IPS DF 6.9 (cell line): ENCODE measurements at regions not wholly inside any gene's neighbourhood (a gene's known extent, or its start where the extent isn't known, plus 50 kb on each side); places are given as distances from the start of the nearest gene placed in this dataset.

Source experiments
- DNase-seq: peaks from one replicate; pipeline ENCODE4 v3.0.0-alpha.2; 2013; ENCODE audit warnings: low read depth, low spot score
- H3K27ac ChIP-seq: one replicate; pipeline ENCODE4 v1.5.1; 2013; ENCODE audit warnings: low read length, control low read depth
- H3K27me3 ChIP-seq: 2 replicates; pipeline ENCODE4 v1.6.1; 2013; ENCODE audit warnings: mild to moderate bottlenecking, low read length; ENCODE audit not compliant: control insufficient read depth, insufficient read depth
- H3K36me3 ChIP-seq: 2 replicates; pipeline ENCODE4 v1.6.1; 2013; ENCODE audit warnings: low read length; ENCODE audit not compliant: control insufficient read depth, insufficient read depth
- H3K4me1 ChIP-seq: 2 replicates; pipeline ENCODE4 v1.6.1; 2013; ENCODE audit warnings: low read length; ENCODE audit not compliant: control insufficient read depth, insufficient read depth
- H3K4me3 ChIP-seq: 2 replicates; pipeline ENCODE4 v1.5.1; 2013; ENCODE audit warnings: mild to moderate bottlenecking, low read length
- H3K9me3 ChIP-seq: 2 replicates; pipeline ENCODE4 v1.6.1; 2013; ENCODE audit warnings: low read length, inconsistent platforms; ENCODE audit not compliant: control insufficient read depth, insufficient read depth
- WGBS: extraction: QIAGEN DNeasy Blood & Tissue Kit; methylation state at CpG from one replicate; pipeline ENCODE4 v1.1.7; 2013; ENCODE audit warnings: mixed read lengths, missing lambda C conversion rate; ENCODE audit not compliant: insufficient read length, insufficient coverage; 5-methylcytosine and 5-hydroxymethylcytosine counted together

- no peaks in the 10 kb centered on the region for H3K36me3 ChIP-seq
- H3K27ac ChIP-seq = no peak overlapping the region
- WGBS = no CpG with 5 or more reads among the region's 4 CpGs
- no peak for DNase-seq
- H3K4me1 ChIP-seq = no peaks in the 10 kb centered on the region
- no peak overlapping the region for H3K4me3 ChIP-seq
- no peaks in the 10 kb centered on the region for H3K9me3 ChIP-seq
- H3K27me3 ChIP-seq = no peaks in the 10 kb centered on the region; the same call in 1 of the 2 replicates
These were observed 229.2 kb downstream of the UACA start for GRCh38 chr15:70533931-70534742.

GRCh38 chr15:70532531-70533186 is 230.7 kb downstream of the UACA start:
- Histone ChIP-seq H3K27me3 (no peaks in the 10 kb centered on the region; the same call in 1 of the 2 replicates), H3K9me3 (no peaks in the 10 kb centered on the region), H3K4me1 (no peaks in the 10 kb centered on the region), H3K4me3 (no peak overlapping the region), H3K36me3 (no peaks in the 10 kb centered on the region), H3K27ac (no peak overlapping the region)
- DNase-seq = no peak
- WGBS = no CpG with 5 or more reads among the region's 5 CpGs

- no peaks in the 10 kb centered on the region for H3K36me3 ChIP-seq
These were observed 231.8 kb downstream of the UACA start for GRCh38 chr15:70531576-70531975.

GRCh38 chr15:70530906-70531305 is 232.5 kb downstream of the UACA start:
- Histone ChIP-seq H3K27ac (no peak overlapping the region), H3K36me3 (no peaks in the 10 kb centered on the region), H3K4me3 (no peak overlapping the region), H3K9me3 (no peaks in the 10 kb centered on the region), H3K4me1 (no peaks in the 10 kb centered on the region), H3K27me3 (no peaks in the 10 kb centered on the region; the same call in 1 of the 2 replicates)
- no peak for DNase-seq
- no CpG with 5 or more reads among the region's 8 CpGs for WGBS

More at GRCh38 chr15:70531576-70531975, 231.8 kb downstream of the UACA start:
- no peak for DNase-seq
- Histone ChIP-seq H3K9me3 (no peaks in the 10 kb centered on the region), H3K27me3 (no peaks in the 10 kb centered on the region; the same call in 1 of the 2 replicates), H3K27ac (no peak overlapping the region), H3K4me1 (no peaks in the 10 kb centered on the region), H3K4me3 (no peak overlapping the region)
- WGBS = no CpG with 5 or more reads among the region's 2 CpGs

GRCh38 chr15:70530503-70530902 is 232.9 kb downstream of the UACA start:
- no peak for DNase-seq
- no CpG with 5 or more reads among the region's 4 CpGs for WGBS
- Histone ChIP-seq H3K27me3 (no peaks in the 10 kb centered on the region; the same call in 1 of the 2 replicates), H3K36me3 (no peaks in the 10 kb centered on the region), H3K9me3 (no peaks in the 10 kb centered on the region), H3K4me1 (no peaks in the 10 kb centered on the region), H3K4me3 (no peak overlapping the region), H3K27ac (no peak overlapping the region)

GRCh38 chr15:70530017-70530499 is 233.3 kb downstream of the UACA start:
- no CpG with 5 or more reads among the region's 5 CpGs for WGBS
- DNase-seq = no peak
- no peak overlapping the region for H3K27ac ChIP-seq
- no peak overlapping the region for H3K4me3 ChIP-seq
- no peaks in the 10 kb centered on the region for H3K36me3 ChIP-seq
- no peaks in the 10 kb centered on the region for H3K4me1 ChIP-seq
- no peaks in the 10 kb centered on the region; the same call in 1 of the 2 replicates for H3K27me3 ChIP-seq
- H3K9me3 ChIP-seq = no peaks in the 10 kb centered on the region

- Histone ChIP-seq H3K27ac (no peak overlapping the region), H3K36me3 (no peaks in the 10 kb centered on the region)
These were observed 234.5 kb downstream of the UACA start for GRCh38 chr15:70528816-70529215.

GRCh38 chr15:70528270-70528706 is 235.1 kb downstream of the UACA start:
- Histone ChIP-seq H3K36me3 (no peaks in the 10 kb centered on the region), H3K4me1 (peaks cover 3% of the 10 kb centered on the region; the same call in 1 of the 2 replicates), H3K27me3 (no peaks in the 10 kb centered on the region; the same call in 1 of the 2 replicates), H3K9me3 (no peaks in the 10 kb centered on the region), H3K27ac (no peak overlapping the region), H3K4me3 (no peak overlapping the region)
- DNase-seq = no peak
- no CpG with 5 or more reads among the region's 6 CpGs for WGBS

More at GRCh38 chr15:70528816-70529215, 234.5 kb downstream of the UACA start:
- no peak overlapping the region for H3K4me3 ChIP-seq
- no peaks in the 10 kb centered on the region for H3K9me3 ChIP-seq
- no peak for DNase-seq
- H3K4me1 ChIP-seq = peaks cover 2% of the 10 kb centered on the region; the same call in 1 of the 2 replicates
- H3K27me3 ChIP-seq = no peaks in the 10 kb centered on the region; the same call in 1 of the 2 replicates
- WGBS = no CpG with 5 or more reads among the region's 4 CpGs

- no peak for DNase-seq
- no peaks in the 10 kb centered on the region; the same call in 1 of the 2 replicates for H3K27me3 ChIP-seq
- no peaks in the 10 kb centered on the region for H3K9me3 ChIP-seq
- WGBS = no CpG with 5 or more reads among the region's 6 CpGs
- H3K27ac ChIP-seq = no peak overlapping the region
- no peak overlapping the region for H3K4me3 ChIP-seq
- no peaks in the 10 kb centered on the region for H3K36me3 ChIP-seq
- H3K4me1 ChIP-seq = peaks cover 3% of the 10 kb centered on the region; the same call in 1 of the 2 replicates
These were observed 236.4 kb downstream of the UACA start for GRCh38 chr15:70526974-70527325.

- Histone ChIP-seq H3K36me3 (no peaks in the 10 kb centered on the region), H3K27ac (no peak overlapping the region), H3K4me3 (no peak overlapping the region), H3K4me1 (peaks cover 3% of the 10 kb centered on the region; the same call in 1 of the 2 replicates), H3K9me3 (no peaks in the 10 kb centered on the region), H3K27me3 (no peaks in the 10 kb centered on the region; the same call in 1 of the 2 replicates)
- no peak for DNase-seq
- no CpG with 5 or more reads among the region's 12 CpGs for WGBS
These were observed 237.0 kb downstream of the UACA start for GRCh38 chr15:70526221-70526973.
